Transverse colon (tissue), 4 donors: ENCODE measurements at regions not wholly inside any gene's neighbourhood (a gene's known extent, or its start where the extent isn't known, plus 50 kb on each side); places are given as distances from the start of the nearest gene placed in this dataset.

Source experiments
- DNase-seq: peaks from one replicate; pipeline ENCODE4 v3.0.0-alpha.2; 2019
- H3K27ac ChIP-seq, 4 donors: fragments of 200-600 bp; sonication (generic); 2 replicates each; pipeline ENCODE4 v1.5.1; 2016 to 2018; ENCODE audit warnings: inconsistent platforms in 4 of 4
- H3K27me3 ChIP-seq: fragments of 200-600 bp; sonication (generic); 2 replicates; pipeline ENCODE4 v1.5.1; 2017; ENCODE audit warnings: inconsistent platforms
- H3K36me3 ChIP-seq, 4 donors: fragments of 200-600 bp; sonication (generic); 2 replicates each; pipeline ENCODE4 v1.5.1; 2017 to 2019; ENCODE audit warnings: inconsistent platforms in 4 of 4
- H3K4me1 ChIP-seq, 4 donors: fragments of 200-600 bp; sonication (generic); 2 replicates each; pipeline ENCODE4 v1.5.1; 2017 to 2020; ENCODE audit warnings: inconsistent platforms in 4 of 4
- H3K4me3 ChIP-seq, 4 donors: fragments of 200-600 bp; sonication (generic); 1 replicate in 1 of 4; 2 replicates in 3 of 4; pipeline versions ENCODE4 v1.5.1 to v1.6.1; 2017 to 2019; ENCODE audit warnings: inconsistent platforms in 4 of 4
- H3K9me3 ChIP-seq, 2 donors: fragments of 200-600 bp; sonication (generic); 2 replicates each; pipeline ENCODE4 v1.5.1; 2017 to 2019; ENCODE audit warnings: inconsistent platforms in 2 of 2
- EP300 ChIP-seq: sonication (generic); formaldehyde crosslinking; IDR thresholded peaks from one replicate; pipeline ENCODE4 v1.6.1; 2017; ENCODE audit warnings: antibody characterized with exemption, low read depth
- POLR2A ChIP-seq: fragments of 450-650 bp; IDR thresholded peaks from one replicate; pipeline ENCODE4 v1.6.1; 2016; ENCODE audit warnings: antibody characterized with exemption, mild to moderate bottlenecking, moderate library complexity
- POLR2AphosphoS5 ChIP-seq, 3 donors: sonication (generic); formaldehyde crosslinking; IDR thresholded peaks; one replicate each; pipeline ENCODE4 v1.6.1; 2016; ENCODE audit warnings: antibody characterized with exemption in 3 of 3
- WGBS, 2 donors: methylation state at CpG; one replicate each; pipeline ENCODE4 v1.1.5; 2018; ENCODE audit warnings: low coverage in 1 of 2; 5-methylcytosine and 5-hydroxymethylcytosine counted together
- in situ Hi-C, 4 donors: fragments of 200-750 bp; cut with MboI; loops; one replicate each; pipeline versions ENCODE4 v1.15.0 to v1.15.1; 2017; ENCODE audit warnings: low sequenced_read_pairs in 3 of 4, low pct_ligation_motif_present in 1 of 4, low pct_unique_long_range_greater_than_20kb in 1 of 4
- intact Hi-C: fragments of 100-400 bp; cut with DNase I; formaldehyde crosslinking; loops from one replicate; pipeline ENCODE4 v1.15.1; 2023; ENCODE audit warnings: low total_unique reads
- TF ChIP-seq, protein P1 (sequence below), 5 experiments: fragments of 200-600 bp in 3 of 5; fragments of 450-650 bp in 2 of 5; sonication (generic) in 3 of 5; IDR thresholded peaks; 1 replicate in 2 of 5; 2 replicates in 3 of 5; pipeline ENCODE4 v1.5.1; 2016 to 2017; ENCODE audit warnings: antibody characterized with exemption in 5 of 5, inconsistent platforms in 3 of 5, mild to moderate bottlenecking in 2 of 5, moderate library complexity in 1 of 5

DNA sequence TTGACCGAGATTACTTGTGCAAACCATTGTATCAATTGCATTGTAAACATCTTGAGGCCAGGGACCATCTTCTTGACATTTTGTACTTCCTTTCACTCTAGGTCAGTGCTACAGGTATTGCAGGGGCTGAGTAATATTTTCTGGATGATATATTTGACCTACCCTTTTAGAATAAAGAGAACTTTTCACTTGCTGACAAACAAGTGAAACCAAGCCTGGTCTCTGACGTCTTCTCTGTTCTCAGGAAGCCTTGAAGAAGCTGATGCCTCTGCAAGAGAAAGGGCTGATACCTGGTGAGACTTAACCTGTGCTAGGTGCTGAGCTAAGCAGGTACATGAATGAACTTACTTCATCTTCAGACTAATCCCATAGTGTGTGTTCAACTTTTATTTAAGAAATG lies 60.5 kb upstream of the GGTLC1 start:
- Histone ChIP-seq H3K27ac (no peak overlapping the region), H3K27me3 (no peaks in the 10 kb centered on the region), H3K36me3 (no peaks in the 10 kb centered on the region), H3K9me3 (no peaks in the 10 kb centered on the region), H3K4me3 (no peak overlapping the region), H3K4me1 (no peaks in the 10 kb centered on the region)
- in situ Hi-C loops: no loop called here
- DNase-seq: no peak
- 71 to 75% methylated on average over 2 of the region's 2 CpGs for WGBS, 2 donors
- intact Hi-C loops: loop anchor here (5.0 kb wide), 1 partner anchor 1422 kb away; no protein-coding TSS in a partner anchor
- TF ChIP-seq POLR2AphosphoS5 (IDR thresholded peaks at IDR 0.05): no peak
- TF ChIP-seq EP300: no peak
- TF ChIP-seq POLR2A: no peak
- TF ChIP-seq, protein P1, sequence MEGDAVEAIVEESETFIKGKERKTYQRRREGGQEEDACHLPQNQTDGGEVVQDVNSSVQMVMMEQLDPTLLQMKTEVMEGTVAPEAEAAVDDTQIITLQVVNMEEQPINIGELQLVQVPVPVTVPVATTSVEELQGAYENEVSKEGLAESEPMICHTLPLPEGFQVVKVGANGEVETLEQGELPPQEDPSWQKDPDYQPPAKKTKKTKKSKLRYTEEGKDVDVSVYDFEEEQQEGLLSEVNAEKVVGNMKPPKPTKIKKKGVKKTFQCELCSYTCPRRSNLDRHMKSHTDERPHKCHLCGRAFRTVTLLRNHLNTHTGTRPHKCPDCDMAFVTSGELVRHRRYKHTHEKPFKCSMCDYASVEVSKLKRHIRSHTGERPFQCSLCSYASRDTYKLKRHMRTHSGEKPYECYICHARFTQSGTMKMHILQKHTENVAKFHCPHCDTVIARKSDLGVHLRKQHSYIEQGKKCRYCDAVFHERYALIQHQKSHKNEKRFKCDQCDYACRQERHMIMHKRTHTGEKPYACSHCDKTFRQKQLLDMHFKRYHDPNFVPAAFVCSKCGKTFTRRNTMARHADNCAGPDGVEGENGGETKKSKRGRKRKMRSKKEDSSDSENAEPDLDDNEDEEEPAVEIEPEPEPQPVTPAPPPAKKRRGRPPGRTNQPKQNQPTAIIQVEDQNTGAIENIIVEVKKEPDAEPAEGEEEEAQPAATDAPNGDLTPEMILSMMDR (IDR thresholded peaks at IDR 0.05): no peak

DNA sequence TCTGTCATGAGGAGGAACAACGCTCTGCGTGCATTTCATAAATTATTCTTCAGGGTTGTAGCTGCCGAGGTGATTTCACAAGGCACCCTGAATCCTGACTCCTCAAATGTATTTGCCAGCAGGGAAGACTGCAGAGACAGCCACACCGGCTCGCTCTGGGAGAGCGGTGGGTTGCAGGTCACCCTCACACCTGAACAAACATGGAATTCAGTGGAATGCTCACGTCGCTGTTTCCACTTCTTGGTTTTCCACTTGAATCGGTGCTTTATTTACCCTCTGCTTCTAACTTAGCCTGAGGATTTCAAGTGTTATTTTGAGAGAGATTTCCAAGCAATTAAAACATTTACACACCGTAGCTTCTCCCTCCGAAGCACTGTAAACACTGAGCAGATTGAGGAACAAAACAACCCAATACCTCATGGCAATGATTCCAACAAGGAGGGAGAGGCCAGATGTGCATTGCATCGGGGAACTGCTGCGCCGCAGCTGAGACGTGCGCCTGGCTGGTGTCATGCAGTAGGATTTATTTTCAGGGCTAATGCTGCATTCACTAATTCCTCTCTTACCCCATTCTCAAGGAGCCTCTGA lies 59.5 kb upstream of the GGTLC1 start:
- WGBS, 2 donors: 61 to 62% methylated on average over 8 to 16 of the region's 16 CpGs
- no peaks in the 10 kb centered on the region for H3K36me3 ChIP-seq
- intact Hi-C loops (loop anchor here (5.0 kb wide), 1 partner anchor 1421 kb away; no protein-coding TSS in a partner anchor), in situ Hi-C loops (no loop called here)
- no peak for TF ChIP-seq POLR2AphosphoS5 (IDR thresholded peaks at IDR 0.05)
- TF ChIP-seq, protein P1 (IDR thresholded peaks at IDR 0.05): no peak
- TF ChIP-seq EP300: no peak
- no peak for TF ChIP-seq POLR2A
- no peaks in the 10 kb centered on the region for H3K9me3 ChIP-seq
- no peak overlapping the region for H3K27ac ChIP-seq
- no peaks in the 10 kb centered on the region for H3K27me3 ChIP-seq
- H3K4me3 ChIP-seq: no peak overlapping the region
- H3K4me1 ChIP-seq: no peaks in the 10 kb centered on the region
- DNase-seq: no peak

GRCh38 chr20:24046888-24047287 lies 58.3 kb upstream of the GGTLC1 start:
- in situ Hi-C loops (no loop called here), intact Hi-C loops (loop anchor here (5.0 kb wide), 1 partner anchor 1420 kb away; no protein-coding TSS in a partner anchor)
- no peaks in the 10 kb centered on the region for H3K27me3 ChIP-seq
- H3K4me3 ChIP-seq: no peak overlapping the region
- no peak for TF ChIP-seq EP300
- no peak for TF ChIP-seq POLR2AphosphoS5 (IDR thresholded peaks at IDR 0.05)
- no peak for TF ChIP-seq POLR2A
- TF ChIP-seq, protein P1 (IDR thresholded peaks at IDR 0.05): no peak
- H3K4me1 ChIP-seq: no peaks in the 10 kb centered on the region
- 60 to 73% methylated on average over 1 of the region's 1 CpG for WGBS, 2 donors
- H3K9me3 ChIP-seq: no peaks in the 10 kb centered on the region
- DNase-seq: no peak
- H3K36me3 ChIP-seq: no peaks in the 10 kb centered on the region
- no peak overlapping the region for H3K27ac ChIP-seq

DNA sequence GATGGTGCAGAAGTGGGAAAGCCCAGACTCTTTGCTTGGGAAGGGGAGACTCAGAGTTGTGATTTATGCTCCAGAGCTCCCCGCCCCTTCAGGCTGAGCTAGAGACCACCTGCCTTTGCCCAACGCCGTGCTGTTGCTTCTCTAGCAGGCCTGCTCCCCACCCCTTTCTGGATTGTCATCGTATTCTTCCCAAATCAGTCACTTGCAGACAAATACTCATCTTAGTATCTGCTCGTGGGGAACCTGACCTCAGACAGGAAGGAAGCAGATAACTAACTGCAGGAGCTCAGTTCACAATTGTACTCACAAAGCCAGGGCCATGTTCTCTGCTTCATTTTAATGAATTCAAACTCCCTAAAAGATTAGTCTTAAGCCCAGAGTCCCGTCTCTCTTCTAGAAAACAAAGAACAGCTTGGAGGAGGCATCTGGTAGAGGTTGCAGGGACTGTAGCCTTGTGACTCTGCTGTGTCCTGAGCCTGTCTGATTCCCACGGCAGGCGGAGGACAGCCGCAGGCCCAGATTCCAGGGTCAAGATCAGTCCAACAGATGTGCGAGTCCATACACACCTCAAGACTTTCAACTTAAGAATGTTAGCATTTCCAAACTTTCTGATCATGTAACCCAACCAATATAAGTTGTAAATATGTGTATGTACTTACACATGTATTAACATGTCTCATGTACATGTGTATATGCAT lies 57.2 kb upstream of the GGTLC1 start:
- no peaks in the 10 kb centered on the region for H3K9me3 ChIP-seq
- no peaks in the 10 kb centered on the region for H3K27me3 ChIP-seq
- WGBS, 2 donors: 71 to 77% methylated on average over 3 to 10 of the region's 10 CpGs
- H3K27ac ChIP-seq: no peak overlapping the region
- in situ Hi-C loops: no loop called here
- no peaks in the 10 kb centered on the region for H3K36me3 ChIP-seq
- no peak overlapping the region for H3K4me3 ChIP-seq
- intact Hi-C loops: loop anchor here (5.0 kb wide), 1 partner anchor 1418 kb away; no protein-coding TSS in a partner anchor
- no peaks in the 10 kb centered on the region for H3K4me1 ChIP-seq
- no peak for DNase-seq
- TF ChIP-seq POLR2A: no peak
- TF ChIP-seq, protein P1 (IDR thresholded peaks at IDR 0.05): no peak
- TF ChIP-seq POLR2AphosphoS5 (IDR thresholded peaks at IDR 0.05): no peak
- no peak for TF ChIP-seq EP300
